Astrocyte of the spinal cord (primary cell): ENCODE measurements at regions not wholly inside any gene's neighbourhood (a gene's known extent, or its start where the extent isn't known, plus 50 kb on each side); places are given as distances from the start of the nearest gene placed in this dataset.

Experiments
- DNase-seq: peaks from one replicate; pipeline ENCODE4 v3.0.0; 2011; ENCODE audit warnings: low read depth, low spot score
- H3K4me3 ChIP-seq: 2 replicates; pipeline ENCODE4 v1.5.1; 2011; ENCODE audit warnings: low read depth, mild to moderate bottlenecking, low read length, moderate library complexity
- CTCF ChIP-seq: IDR thresholded peaks from 2 replicates; pipeline ENCODE4 v1.5.1; 2012; ENCODE audit warnings: low read depth, mild to moderate bottlenecking, low read length, inconsistent platforms
- in situ Hi-C: cut with HindIII; loops from 2 replicates; pipeline ENCODE4 v1.10.0; 2017; ENCODE audit warnings: low sequenced_read_pairs

GRCh38 chr4:19455196-19455595 is 796.5 kb upstream of the SLIT2 start:
- in situ Hi-C loops, result no loop called here
- TF ChIP-seq CTCF, result no peak
- DNase-seq, result no peak
- H3K4me3 ChIP-seq, result no peak overlapping the region

GRCh38 chr4:19438233-19438632 is 813.5 kb upstream of the SLIT2 start:
- TF ChIP-seq CTCF, result no peak
- no peak overlapping the region for H3K4me3 ChIP-seq
- in situ Hi-C loops, result no loop called here
- DNase-seq, result peak; percentile 26

GRCh38 chr4:19437008-19437407 is 814.7 kb upstream of the SLIT2 start:
- DNase-seq, result no peak
- no peak overlapping the region for H3K4me3 ChIP-seq
- TF ChIP-seq CTCF, result no peak
- in situ Hi-C loops, result no loop called here

- H3K4me3 ChIP-seq, result no peak overlapping the region
- in situ Hi-C loops, result no loop called here
- no peak for DNase-seq
- TF ChIP-seq CTCF, result no peak
Observed at GRCh38 chr4:19429684-19430083, 822.0 kb upstream of the SLIT2 start.

GRCh38 chr4:19425146-19425545 is 826.6 kb upstream of the SLIT2 start:
- DNase-seq, result no peak
- TF ChIP-seq CTCF, result no peak
- in situ Hi-C loops, result no loop called here
- H3K4me3 ChIP-seq, result no peak overlapping the region

GRCh38 chr4:19417256-19417655 is 834.4 kb upstream of the SLIT2 start:
- no peak for TF ChIP-seq CTCF
- no peak for DNase-seq
- in situ Hi-C loops, result no loop called here
- H3K4me3 ChIP-seq, result no peak overlapping the region

GRCh38 chr4:19416146-19416545 is 835.6 kb upstream of the SLIT2 start:
- in situ Hi-C loops, result no loop called here
- no peak for DNase-seq
- H3K4me3 ChIP-seq, result no peak overlapping the region
- no peak for TF ChIP-seq CTCF
